Calu3 (cell line): ENCODE measurements at regions not wholly inside any gene's neighbourhood (a gene's known extent, or its start where the extent isn't known, plus 50 kb on each side); places are given as distances from the start of the nearest gene placed in this dataset.

ENCODE experiments used
- BruUV-seq: library from RNA; stranded (reverse); fragments of 400-500 nt; replicated peaks from 2 replicates; lab custom pipeline; 2021; lab: Mats Ljungman, UMichigan
- CTCF ChIA-PET: fragments of 300-600 bp; sonication (Branson Sonifier 250); formaldehyde crosslinking; loops from one replicate; lab custom pipeline; 2022; ENCODE audit warnings: antibody characterized with exemption; lab: Charles Lee
- DNase-seq: peaks from one replicate; pipeline ENCODE4 v3.0.0; 2022
- H3K27ac Mint-ChIP-seq: one replicate; pipeline ENCODE4 v1.8.0; 2022; ENCODE audit warnings: mixed read lengths; ENCODE audit not compliant: unreplicated experiment
- H3K27me3 Mint-ChIP-seq: one replicate; pipeline ENCODE4 v1.8.0; 2022; ENCODE audit warnings: mixed read lengths; ENCODE audit not compliant: unreplicated experiment
- H3K36me3 Mint-ChIP-seq: one replicate; pipeline ENCODE4 v1.8.0; 2022; ENCODE audit warnings: mild to moderate bottlenecking, moderate library complexity, mixed read lengths; ENCODE audit not compliant: insufficient read depth, unreplicated experiment
- H3K4me1 Mint-ChIP-seq: one replicate; pipeline ENCODE4 v1.8.0; 2022; ENCODE audit warnings: mild to moderate bottlenecking, low read depth, mixed read lengths; ENCODE audit not compliant: unreplicated experiment
- H3K4me3 Mint-ChIP-seq: one replicate; pipeline ENCODE4 v1.8.0; 2022; ENCODE audit warnings: mild to moderate bottlenecking, low read depth, moderate library complexity, mixed read lengths; ENCODE audit not compliant: unreplicated experiment
- H3K9me3 Mint-ChIP-seq: one replicate; pipeline ENCODE4 v1.8.0; 2022; ENCODE audit warnings: low read depth, mixed read lengths; ENCODE audit not compliant: unreplicated experiment
- intact Hi-C: fragments of 100-400 bp; cut with micrococcal nuclease; formaldehyde crosslinking; loops from one replicate; pipeline ENCODE4 v1.10.0; 2022; ENCODE audit not compliant: unreplicated experiment
- TF ChIP-seq, protein P1 (sequence below): fragments of 200-600 bp; IDR thresholded peaks from one replicate; pipeline ENCODE4 v1.8.0; 2022; ENCODE audit warnings: antibody characterized with exemption; ENCODE audit not compliant: unreplicated experiment

DNA sequence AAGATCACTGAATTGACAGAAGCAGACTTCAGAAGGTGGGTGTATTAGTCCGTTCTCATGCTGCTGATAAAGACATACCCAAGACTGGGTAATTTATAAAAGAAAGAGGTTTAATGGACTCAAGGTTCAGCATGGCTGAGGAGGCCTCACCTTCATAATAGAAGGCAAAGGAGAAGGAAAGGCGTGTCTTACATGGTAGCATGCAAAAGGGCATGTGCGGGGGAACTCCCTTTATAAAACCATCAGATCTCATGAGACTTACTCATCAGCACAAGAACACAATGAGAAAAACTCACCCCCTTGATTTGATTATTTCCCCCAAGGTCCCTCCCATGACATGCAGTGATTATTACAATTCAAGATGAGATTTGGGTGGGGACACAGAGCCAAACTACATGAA lies 416.3 kb upstream of the EPHA3 start:
- CTCF ChIA-PET, result no interaction called here
- Mint-ChIP-seq H3K27ac (no peak overlapping the region), H3K36me3 (no peaks in the 10 kb centered on the region), H3K9me3 (peaks cover 4% of the 10 kb centered on the region), H3K27me3 (no peaks in the 10 kb centered on the region), H3K4me1 (peaks cover 8% of the 10 kb centered on the region), H3K4me3 (no peak overlapping the region)
- DNase-seq, result no peak
- BruUV-seq, result no TSS peak
- intact Hi-C loops, result loop anchor here (10.0 kb wide), 1 partner anchor 56 kb away; no protein-coding TSS in a partner anchor
- TF ChIP-seq, protein P1, sequence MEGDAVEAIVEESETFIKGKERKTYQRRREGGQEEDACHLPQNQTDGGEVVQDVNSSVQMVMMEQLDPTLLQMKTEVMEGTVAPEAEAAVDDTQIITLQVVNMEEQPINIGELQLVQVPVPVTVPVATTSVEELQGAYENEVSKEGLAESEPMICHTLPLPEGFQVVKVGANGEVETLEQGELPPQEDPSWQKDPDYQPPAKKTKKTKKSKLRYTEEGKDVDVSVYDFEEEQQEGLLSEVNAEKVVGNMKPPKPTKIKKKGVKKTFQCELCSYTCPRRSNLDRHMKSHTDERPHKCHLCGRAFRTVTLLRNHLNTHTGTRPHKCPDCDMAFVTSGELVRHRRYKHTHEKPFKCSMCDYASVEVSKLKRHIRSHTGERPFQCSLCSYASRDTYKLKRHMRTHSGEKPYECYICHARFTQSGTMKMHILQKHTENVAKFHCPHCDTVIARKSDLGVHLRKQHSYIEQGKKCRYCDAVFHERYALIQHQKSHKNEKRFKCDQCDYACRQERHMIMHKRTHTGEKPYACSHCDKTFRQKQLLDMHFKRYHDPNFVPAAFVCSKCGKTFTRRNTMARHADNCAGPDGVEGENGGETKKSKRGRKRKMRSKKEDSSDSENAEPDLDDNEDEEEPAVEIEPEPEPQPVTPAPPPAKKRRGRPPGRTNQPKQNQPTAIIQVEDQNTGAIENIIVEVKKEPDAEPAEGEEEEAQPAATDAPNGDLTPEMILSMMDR, result no peak

DNA sequence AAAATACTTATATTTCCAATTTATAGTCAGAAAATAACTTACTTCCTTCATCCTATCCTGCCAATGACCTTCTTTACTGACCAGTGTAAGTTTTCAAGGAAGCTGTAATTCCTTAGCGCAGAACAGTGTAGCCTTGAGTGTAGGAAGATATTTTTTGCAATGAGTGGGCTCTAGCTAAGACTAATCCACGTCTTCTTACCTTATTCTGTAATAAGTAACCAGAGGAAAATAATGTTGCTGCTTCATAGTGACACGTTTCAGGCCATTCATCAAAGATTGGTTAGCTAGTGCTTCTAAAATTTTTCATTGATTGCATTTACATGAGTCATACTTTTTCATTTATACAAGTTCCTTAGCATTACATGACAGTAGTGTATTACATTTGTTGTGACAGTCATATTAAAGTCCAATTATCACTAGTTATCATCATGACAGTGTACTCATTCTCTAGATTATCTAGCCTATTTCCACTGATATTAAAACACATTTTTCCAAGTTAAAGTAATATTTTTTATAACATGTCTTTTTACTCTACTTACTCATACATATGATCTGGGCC lies 403.8 kb upstream of the EPHA3 start:
- no peaks in the 10 kb centered on the region for H3K36me3 Mint-ChIP-seq
- no TSS peak for BruUV-seq
- DNase-seq, result no peak
- intact Hi-C loops, result no loop called here
- TF ChIP-seq, protein P1, result no peak
- no peaks in the 10 kb centered on the region for H3K27me3 Mint-ChIP-seq
- CTCF ChIA-PET, result interaction anchor here (0.6 to 0.8 kb wide), 2 partner anchors 499 to 1043 kb away, joined by 3 read pairs; no protein-coding TSS in a partner anchor
- peaks cover 8% of the 10 kb centered on the region for H3K4me1 Mint-ChIP-seq
- H3K27ac Mint-ChIP-seq, result no peak overlapping the region
- H3K4me3 Mint-ChIP-seq, result no peak overlapping the region
- no peaks in the 10 kb centered on the region for H3K9me3 Mint-ChIP-seq

DNA sequence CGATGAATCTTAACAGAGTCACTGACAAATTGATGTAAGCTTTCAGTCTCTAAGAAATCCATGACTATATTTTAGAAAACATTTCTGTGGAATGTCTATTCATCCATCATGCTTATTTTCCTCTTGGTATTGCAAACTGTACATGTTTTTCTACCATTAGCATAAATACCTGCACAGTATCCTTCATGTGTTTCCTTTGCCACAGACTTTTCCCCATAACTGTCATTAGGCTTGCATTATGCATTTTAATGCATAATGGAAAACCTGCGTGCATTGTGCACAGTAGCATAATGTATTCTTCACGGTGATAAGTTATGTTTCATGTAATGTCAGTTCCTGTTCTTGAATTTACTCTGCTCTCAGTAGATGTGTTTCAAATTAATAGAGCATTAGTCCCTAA lies 403.1 kb upstream of the EPHA3 start:
- H3K4me3 Mint-ChIP-seq, result no peak overlapping the region
- H3K36me3 Mint-ChIP-seq, result no peaks in the 10 kb centered on the region
- CTCF ChIA-PET, result no interaction called here
- no peak for DNase-seq
- TF ChIP-seq, protein P1, result no peak
- no peak overlapping the region for H3K27ac Mint-ChIP-seq
- no peaks in the 10 kb centered on the region for H3K9me3 Mint-ChIP-seq
- peaks cover 8% of the 10 kb centered on the region for H3K4me1 Mint-ChIP-seq
- BruUV-seq, result no TSS peak
- intact Hi-C loops, result no loop called here
- H3K27me3 Mint-ChIP-seq, result no peaks in the 10 kb centered on the region

DNA sequence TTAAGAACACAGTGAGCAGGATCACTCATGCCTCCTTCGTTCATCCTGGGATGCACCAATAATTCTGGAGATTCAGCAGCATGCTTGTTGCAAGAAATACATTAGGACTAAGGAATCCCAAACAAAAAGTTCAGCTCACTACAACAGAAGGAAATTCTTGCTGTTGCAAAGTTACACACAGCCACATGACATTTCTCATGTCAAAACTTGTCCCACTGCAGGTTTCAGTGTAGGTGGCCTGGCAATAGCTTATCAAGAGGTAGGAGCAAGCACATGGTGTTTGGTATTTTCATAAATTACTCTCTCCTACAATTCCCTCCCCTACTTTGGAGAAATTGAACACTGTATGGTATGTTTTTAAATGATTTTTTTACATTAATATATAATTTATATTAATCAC lies 399.6 kb upstream of the EPHA3 start:
- H3K27ac Mint-ChIP-seq, result no peak overlapping the region
- intact Hi-C loops, result no loop called here
- H3K4me3 Mint-ChIP-seq, result no peak overlapping the region
- H3K36me3 Mint-ChIP-seq, result no peaks in the 10 kb centered on the region
- TF ChIP-seq, protein P1, result no peak
- CTCF ChIA-PET, result no interaction called here
- peaks cover 5% of the 10 kb centered on the region for H3K4me1 Mint-ChIP-seq
- no peak for DNase-seq
- BruUV-seq, result no TSS peak
- H3K27me3 Mint-ChIP-seq, result no peaks in the 10 kb centered on the region
- no peaks in the 10 kb centered on the region for H3K9me3 Mint-ChIP-seq
